Dendritic cell treated with granulocyte-macrophage colony-stimulating factor and Interleukin-4, amounts not matched to agents 40 ng/mL and 50 ng/mL, for 4 days (primary cell): ENCODE measurements at regions not wholly inside any gene's neighbourhood (a gene's known extent, or its start where the extent isn't known, plus 50 kb on each side); places are given as distances from the start of the nearest gene placed in this dataset.

Experiments used
- H3K27ac Mint-ChIP-seq: one replicate; pipeline ENCODE4 v1.8.0; 2022; ENCODE audit warnings: mild to moderate bottlenecking, mixed read lengths
- H3K27me3 Mint-ChIP-seq: one replicate; pipeline ENCODE4 v1.8.0; 2022; ENCODE audit warnings: mild to moderate bottlenecking, mixed read lengths
- H3K36me3 Mint-ChIP-seq: one replicate; pipeline ENCODE4 v1.8.0; 2022; ENCODE audit warnings: low read depth, mixed read lengths
- H3K4me1 Mint-ChIP-seq: one replicate; pipeline ENCODE4 v1.8.0; 2022; ENCODE audit warnings: low read depth, mixed read lengths
- H3K4me3 Mint-ChIP-seq: one replicate; pipeline ENCODE4 v1.8.0; 2022; ENCODE audit warnings: mild to moderate bottlenecking, moderate library complexity, mixed read lengths
- H3K9me3 Mint-ChIP-seq: one replicate; pipeline ENCODE4 v1.8.0; 2022; ENCODE audit warnings: mixed read lengths
- intact Hi-C: fragments of 100-400 bp; cut with micrococcal nuclease; formaldehyde crosslinking; loops from one replicate; pipeline ENCODE4 v1.15.0; 2022

GRCh38 chr19:31658993-31659896, 310.0 kb upstream of the TSHZ3 start:
- no peaks in the 10 kb centered on the region for H3K4me1 Mint-ChIP-seq
- H3K9me3 Mint-ChIP-seq, result no peaks in the 10 kb centered on the region
- no peak overlapping the region for H3K27ac Mint-ChIP-seq
- H3K4me3 Mint-ChIP-seq, result no peak overlapping the region
- no peaks in the 10 kb centered on the region for H3K36me3 Mint-ChIP-seq
- H3K27me3 Mint-ChIP-seq, result no peaks in the 10 kb centered on the region
- intact Hi-C loops, result no loop called here

GRCh38 chr19:31659897-31660210, 310.6 kb upstream of the TSHZ3 start:
- Mint-ChIP-seq H3K4me3 (no peak overlapping the region), H3K27ac (no peak overlapping the region), H3K9me3 (no peaks in the 10 kb centered on the region), H3K27me3 (no peaks in the 10 kb centered on the region), H3K4me1 (no peaks in the 10 kb centered on the region), H3K36me3 (no peaks in the 10 kb centered on the region)
- intact Hi-C loops, result no loop called here

GRCh38 chr19:31664096-31664495, 314.9 kb upstream of the TSHZ3 start:
- no peak overlapping the region for H3K27ac Mint-ChIP-seq

GRCh38 chr19:31664997-31665396, 315.8 kb upstream of the TSHZ3 start:
- Mint-ChIP-seq H3K4me3 (no peak overlapping the region), H3K9me3 (no peaks in the 10 kb centered on the region), H3K27ac (no peak overlapping the region), H3K4me1 (no peaks in the 10 kb centered on the region), H3K36me3 (no peaks in the 10 kb centered on the region), H3K27me3 (no peaks in the 10 kb centered on the region)
- intact Hi-C loops, result no loop called here

More at GRCh38 chr19:31664096-31664495, 314.9 kb upstream of the TSHZ3 start:
- no peaks in the 10 kb centered on the region for H3K36me3 Mint-ChIP-seq
- no peak overlapping the region for H3K4me3 Mint-ChIP-seq
- H3K27me3 Mint-ChIP-seq, result no peaks in the 10 kb centered on the region
- H3K4me1 Mint-ChIP-seq, result no peaks in the 10 kb centered on the region
- no peaks in the 10 kb centered on the region for H3K9me3 Mint-ChIP-seq
- intact Hi-C loops, result no loop called here

- Mint-ChIP-seq H3K9me3 (no peaks in the 10 kb centered on the region), H3K4me1 (no peaks in the 10 kb centered on the region), H3K27me3 (no peaks in the 10 kb centered on the region), H3K27ac (no peak overlapping the region), H3K36me3 (no peaks in the 10 kb centered on the region), H3K4me3 (no peak overlapping the region)
- intact Hi-C loops, result no loop called here
Measured at GRCh38 chr19:31666126-31666525, 316.9 kb upstream of the TSHZ3 start.

GRCh38 chr19:31667106-31667505, 317.9 kb upstream of the TSHZ3 start:
- Mint-ChIP-seq H3K4me3 (no peak overlapping the region), H3K4me1 (no peaks in the 10 kb centered on the region), H3K36me3 (no peaks in the 10 kb centered on the region), H3K27me3 (no peaks in the 10 kb centered on the region), H3K9me3 (no peaks in the 10 kb centered on the region), H3K27ac (no peak overlapping the region)
- intact Hi-C loops, result no loop called here

GRCh38 chr19:31668921-31669320, 319.7 kb upstream of the TSHZ3 start:
- H3K4me3 Mint-ChIP-seq, result no peak overlapping the region
- H3K36me3 Mint-ChIP-seq, result no peaks in the 10 kb centered on the region
- H3K9me3 Mint-ChIP-seq, result no peaks in the 10 kb centered on the region
- no peak overlapping the region for H3K27ac Mint-ChIP-seq
- no peaks in the 10 kb centered on the region for H3K27me3 Mint-ChIP-seq
- intact Hi-C loops, result no loop called here
- H3K4me1 Mint-ChIP-seq, result no peaks in the 10 kb centered on the region

- Mint-ChIP-seq H3K27ac (no peak overlapping the region), H3K9me3 (no peaks in the 10 kb centered on the region), H3K27me3 (no peaks in the 10 kb centered on the region), H3K4me1 (no peaks in the 10 kb centered on the region), H3K4me3 (no peak overlapping the region), H3K36me3 (no peaks in the 10 kb centered on the region)
- intact Hi-C loops, result no loop called here
Measured at GRCh38 chr19:31670931-31671330, 321.7 kb upstream of the TSHZ3 start.

- no peaks in the 10 kb centered on the region for H3K4me1 Mint-ChIP-seq
- no peak overlapping the region for H3K27ac Mint-ChIP-seq
- no peaks in the 10 kb centered on the region for H3K27me3 Mint-ChIP-seq
- H3K4me3 Mint-ChIP-seq, result no peak overlapping the region
- intact Hi-C loops, result no loop called here
- H3K9me3 Mint-ChIP-seq, result no peaks in the 10 kb centered on the region
- no peaks in the 10 kb centered on the region for H3K36me3 Mint-ChIP-seq
Measured at GRCh38 chr19:31671411-31672035, 322.3 kb upstream of the TSHZ3 start.

GRCh38 chr19:31674503-31675192, 325.4 kb upstream of the TSHZ3 start:
- Mint-ChIP-seq H3K27me3 (no peaks in the 10 kb centered on the region), H3K4me1 (no peaks in the 10 kb centered on the region), H3K4me3 (no peak overlapping the region), H3K36me3 (no peaks in the 10 kb centered on the region), H3K9me3 (no peaks in the 10 kb centered on the region), H3K27ac (no peak overlapping the region)
- intact Hi-C loops, result no loop called here

- Mint-ChIP-seq H3K36me3 (no peaks in the 10 kb centered on the region), H3K27ac (no peak overlapping the region), H3K27me3 (no peaks in the 10 kb centered on the region), H3K4me1 (no peaks in the 10 kb centered on the region), H3K9me3 (no peaks in the 10 kb centered on the region), H3K4me3 (no peak overlapping the region)
- intact Hi-C loops, result no loop called here
Measured at GRCh38 chr19:31675193-31675913, 326.1 kb upstream of the TSHZ3 start.

- intact Hi-C loops, result no loop called here
- Mint-ChIP-seq H3K36me3 (no peaks in the 10 kb centered on the region), H3K9me3 (no peaks in the 10 kb centered on the region), H3K27ac (no peak overlapping the region), H3K4me3 (no peak overlapping the region), H3K27me3 (no peaks in the 10 kb centered on the region), H3K4me1 (no peaks in the 10 kb centered on the region)
Measured at GRCh38 chr19:31676271-31677004, 327.2 kb upstream of the TSHZ3 start.

GRCh38 chr19:31678421-31678820, 329.2 kb upstream of the TSHZ3 start:
- intact Hi-C loops, result no loop called here
- H3K4me1 Mint-ChIP-seq, result no peaks in the 10 kb centered on the region
- H3K36me3 Mint-ChIP-seq, result no peaks in the 10 kb centered on the region
- H3K27me3 Mint-ChIP-seq, result no peaks in the 10 kb centered on the region
- no peak overlapping the region for H3K4me3 Mint-ChIP-seq
- no peak overlapping the region for H3K27ac Mint-ChIP-seq
- H3K9me3 Mint-ChIP-seq, result no peaks in the 10 kb centered on the region
